D721Med (cell line): ENCODE measurements at regions not wholly inside any gene's neighbourhood (a gene's known extent, or its start where the extent isn't known, plus 50 kb on each side); places are given as distances from the start of the nearest gene placed in this dataset.
A peak's percentile ranks its signal among the peaks of the same experiment; 100 is the strongest.

ENCODE experiments used
- DNase-seq: peaks from one replicate; pipeline ENCODE4 v3.0.0; 2011; ENCODE audit warnings: low spot score; ENCODE audit not compliant: insufficient read length
- FAIRE-seq: peaks from 2 replicates; lab custom pipeline; 2011; peaks lifted over from hg19 to GRCh38; lab: Jason Lieb, UNC
- TF ChIP-seq, protein P1 (sequence below): IDR thresholded peaks from 2 replicates; pipeline ENCODE4 v1.5.1; 2012; ENCODE audit warnings: mild to moderate bottlenecking, control low read depth; ENCODE audit not compliant: insufficient read depth; ENCODE audit errors: missing control alignments

DNA sequence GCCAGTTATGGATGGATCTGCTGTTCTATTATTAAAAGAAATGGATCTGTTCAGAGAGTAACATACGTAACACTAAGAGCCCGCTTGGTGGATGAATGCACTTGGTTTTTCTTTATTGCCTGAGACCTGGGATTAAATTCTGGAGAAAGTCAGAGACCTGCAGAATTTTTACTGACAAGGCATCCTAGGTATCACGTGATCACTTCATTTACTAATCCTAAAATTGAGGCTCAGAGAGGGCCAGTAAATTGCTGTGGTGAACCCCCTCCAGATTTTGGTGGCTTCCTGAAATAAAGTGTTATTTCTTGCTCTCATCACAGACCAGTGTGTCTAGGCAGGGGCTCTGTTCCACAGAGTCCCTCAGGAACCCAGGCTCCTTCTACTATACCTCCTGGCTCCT, 187.9 kb upstream of the LARGE1 start:
- no peak for DNase-seq
- FAIRE-seq: no peak
- TF ChIP-seq, protein P1, sequence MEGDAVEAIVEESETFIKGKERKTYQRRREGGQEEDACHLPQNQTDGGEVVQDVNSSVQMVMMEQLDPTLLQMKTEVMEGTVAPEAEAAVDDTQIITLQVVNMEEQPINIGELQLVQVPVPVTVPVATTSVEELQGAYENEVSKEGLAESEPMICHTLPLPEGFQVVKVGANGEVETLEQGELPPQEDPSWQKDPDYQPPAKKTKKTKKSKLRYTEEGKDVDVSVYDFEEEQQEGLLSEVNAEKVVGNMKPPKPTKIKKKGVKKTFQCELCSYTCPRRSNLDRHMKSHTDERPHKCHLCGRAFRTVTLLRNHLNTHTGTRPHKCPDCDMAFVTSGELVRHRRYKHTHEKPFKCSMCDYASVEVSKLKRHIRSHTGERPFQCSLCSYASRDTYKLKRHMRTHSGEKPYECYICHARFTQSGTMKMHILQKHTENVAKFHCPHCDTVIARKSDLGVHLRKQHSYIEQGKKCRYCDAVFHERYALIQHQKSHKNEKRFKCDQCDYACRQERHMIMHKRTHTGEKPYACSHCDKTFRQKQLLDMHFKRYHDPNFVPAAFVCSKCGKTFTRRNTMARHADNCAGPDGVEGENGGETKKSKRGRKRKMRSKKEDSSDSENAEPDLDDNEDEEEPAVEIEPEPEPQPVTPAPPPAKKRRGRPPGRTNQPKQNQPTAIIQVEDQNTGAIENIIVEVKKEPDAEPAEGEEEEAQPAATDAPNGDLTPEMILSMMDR: no peak

DNA sequence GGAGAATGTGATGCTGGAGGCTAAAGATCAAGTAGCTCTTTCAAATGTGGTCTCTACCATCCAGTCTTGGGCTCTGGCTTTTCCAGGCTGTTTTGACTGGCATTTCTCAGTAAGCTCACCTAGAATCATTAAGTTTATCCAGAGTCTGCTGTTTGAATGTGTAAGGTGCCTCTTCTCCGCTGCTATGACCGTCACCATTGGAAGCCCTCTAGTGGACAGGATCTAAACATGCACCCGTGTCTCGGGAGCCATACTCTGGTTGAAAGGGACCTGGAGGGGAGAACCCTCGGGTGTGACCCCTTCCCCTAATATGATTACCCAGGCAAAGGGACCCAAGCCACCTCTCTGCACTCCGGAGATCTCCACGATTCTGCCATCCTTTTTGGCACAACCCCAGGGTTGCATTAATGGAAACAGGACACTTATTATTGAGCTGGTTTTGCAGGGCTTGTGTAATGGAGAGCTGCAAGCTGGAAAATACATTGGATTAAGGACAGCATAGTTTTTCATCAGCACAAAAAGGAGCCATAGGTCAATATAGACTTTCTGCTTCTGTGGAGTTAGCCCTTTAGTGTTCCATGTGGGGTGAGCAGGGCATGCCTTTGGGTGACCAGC, 191.0 kb upstream of the LARGE1 start:
- DNase-seq (no peak), FAIRE-seq (no peak)
- TF ChIP-seq, protein P1: peak; percentile 47

DNA sequence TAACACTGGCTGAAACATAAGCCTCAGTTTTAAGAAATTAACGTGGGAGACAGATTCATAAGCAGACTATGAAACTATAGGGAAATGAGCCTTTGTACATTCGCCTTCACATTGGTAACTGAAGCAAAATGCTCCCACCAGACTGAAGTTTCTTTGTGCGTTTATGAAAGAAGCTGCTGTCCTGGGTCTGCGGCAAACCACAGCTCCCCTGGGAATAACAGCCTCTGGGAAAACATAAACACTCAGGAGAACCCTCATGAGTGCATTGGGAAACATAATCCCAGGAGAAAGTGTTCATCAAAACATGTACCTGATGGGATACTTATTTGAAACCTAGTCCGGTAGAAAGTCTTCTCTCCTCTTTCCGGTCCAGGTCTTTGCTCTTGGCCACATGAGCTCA, 193.1 kb upstream of the LARGE1 start:
- DNase-seq (no peak), FAIRE-seq (no peak)
- TF ChIP-seq, protein P1: no peak

DNA sequence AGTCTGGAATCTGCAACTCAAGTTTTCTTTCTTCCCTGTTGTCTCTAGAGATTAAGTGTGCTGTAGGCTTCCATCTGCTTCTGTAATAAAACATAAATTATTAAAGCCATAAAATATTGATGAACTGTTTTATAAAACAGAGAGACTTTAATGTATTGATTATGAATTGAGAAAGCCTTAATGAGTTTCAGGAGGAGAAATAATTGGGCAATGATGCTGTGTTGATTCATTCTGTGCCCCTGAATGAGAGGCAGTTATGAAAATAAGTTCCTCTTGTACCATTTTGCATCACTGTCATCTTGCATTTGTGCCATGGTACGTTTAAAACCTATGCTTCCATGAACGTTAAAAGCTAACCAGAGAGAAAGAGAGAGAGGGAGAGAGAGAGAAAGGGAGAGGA, 194.1 kb upstream of the LARGE1 start:
- FAIRE-seq (no peak), DNase-seq (no peak)
- TF ChIP-seq, protein P1: no peak

DNA sequence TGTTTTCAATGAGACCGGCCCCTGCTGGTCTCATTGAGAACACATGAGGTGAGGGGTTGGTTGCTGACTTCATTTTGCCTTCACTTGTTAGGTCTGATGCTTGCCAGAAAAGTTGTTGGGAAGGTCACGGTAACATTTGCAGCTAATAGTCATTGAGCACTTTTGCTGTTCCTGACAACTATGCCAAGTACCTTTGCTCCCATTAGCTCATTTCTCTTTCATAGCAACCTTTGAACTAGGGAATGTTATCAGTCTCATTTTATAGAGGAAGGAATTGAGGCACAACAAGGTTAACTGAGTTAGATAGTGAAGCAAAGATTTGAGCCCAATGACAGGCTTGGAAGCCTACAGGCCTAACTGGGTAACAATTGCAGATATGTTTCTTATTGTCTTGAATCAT, 195.4 kb upstream of the LARGE1 start:
- no peak for FAIRE-seq
- DNase-seq: no peak
- TF ChIP-seq, protein P1: no peak

DNA sequence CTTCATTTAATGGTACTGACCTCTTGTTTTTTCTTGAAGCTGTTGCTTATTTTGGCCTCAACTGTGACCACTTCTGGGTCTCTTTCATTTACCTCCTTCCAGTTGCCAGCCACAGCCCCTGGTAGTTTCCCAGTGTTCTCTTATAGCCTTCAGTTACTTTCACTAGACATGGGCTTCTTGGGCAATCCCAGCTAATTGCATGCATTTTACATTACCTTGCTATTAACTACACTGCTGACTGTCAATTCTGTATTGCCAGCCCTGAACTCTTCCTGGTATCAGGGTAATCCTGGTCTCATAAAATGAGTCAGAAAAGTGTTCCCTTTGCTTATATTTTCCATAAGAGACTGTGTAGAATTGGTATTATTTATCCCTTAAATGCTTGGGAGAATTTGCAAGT, 195.8 kb upstream of the LARGE1 start:
- FAIRE-seq: no peak
- no peak for DNase-seq
- TF ChIP-seq, protein P1: no peak

DNA sequence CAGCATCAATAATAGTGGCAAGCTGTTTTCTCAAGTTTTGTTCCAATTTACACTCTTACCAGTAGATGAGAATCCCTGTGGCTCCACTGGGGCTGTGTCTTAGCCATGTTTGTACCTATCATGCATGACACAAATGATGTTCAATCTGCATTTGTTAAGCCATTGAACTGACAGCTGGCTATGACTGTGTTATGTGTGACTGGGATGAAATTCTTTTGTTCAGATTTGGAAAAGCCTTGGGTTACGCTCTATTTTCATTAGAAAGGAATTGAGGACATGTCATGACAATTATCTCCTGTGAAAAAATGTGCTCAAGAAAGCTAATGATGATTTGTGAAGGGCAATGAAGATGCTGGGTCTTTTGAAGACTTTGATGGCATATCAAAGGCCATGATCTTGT, 201.8 kb upstream of the LARGE1 start:
- TF ChIP-seq, protein P1: no peak
- DNase-seq: no peak

More for the DNA sequence above, 201.8 kb upstream of the LARGE1 start:
- FAIRE-seq: no peak
